ENCODE measurements at regions not wholly inside any gene's neighbourhood (a gene's known extent, or its start where the extent isn't known, plus 50 kb on each side); places are given as distances from the start of the nearest gene placed in this dataset.

- no peak for TF ChIP-seq CTCF (IDR thresholded peaks at IDR 0.05)
- TF ChIP-seq POLR2A (IDR thresholded peaks at IDR 0.05), result no peak
These were observed 1040.6 kb upstream of the CITED2 start for GRCh38 chr6:140414966-140415620.
